ENCODE measurements at regions not wholly inside any gene's neighbourhood (a gene's known extent, or its start where the extent isn't known, plus 50 kb on each side); places are given as distances from the start of the nearest gene placed in this dataset.

- ChIA-PET CTCF (ENCODE audit: partially characterized antibody) (interaction anchor here (3.2 kb wide), 1 partner anchor 11 kb away, joined by 11 read pairs; no protein-coding TSS in a partner anchor), POLR2A (ENCODE audit: partially characterized antibody) (no interaction called here)
- TF ChIP-seq CHD1 (IDR thresholded peaks at IDR 0.05; ENCODE audit: low read depth, low read length) (no peak), POLR2A (IDR thresholded peaks at IDR 0.05; ENCODE audit: control extremely low read depth in 1 of 2, low read depth in 2 of 2, low read length in 2 of 2) (no peak), CHD2 (IDR thresholded peaks at IDR 0.05; ENCODE audit: low read length) (no peak), SP2 (IDR thresholded peaks at IDR 0.05; ENCODE audit: low read length) (no peak), ATF3 (IDR thresholded peaks at IDR 0.05; ENCODE audit: insufficient read depth, low read depth, low read length) (no peak), TCF12 (IDR thresholded peaks at IDR 0.05; ENCODE audit: low read depth, low read length) (no peak), EGR1 (IDR thresholded peaks at IDR 0.05; ENCODE audit: borderline replicate concordance, low read depth, low read length) (no peak)
- Histone ChIP-seq H3K14ac (ENCODE audit: insufficient read length) (no peak overlapping the region), H2BK120ac (replicated peaks; ENCODE audit: low read depth, low read length) (no peak overlapping the region), H3K56ac (replicated peaks; ENCODE audit: insufficient read length, low read depth, low read length) (no peak overlapping the region), H2BK20ac (ENCODE audit: low read length) (no peak overlapping the region), H4K20me1 (replicated peaks in 1 of 2; ENCODE audit: control insufficient read depth in 1 of 2, insufficient read depth in 2 of 2, low read length in 2 of 2) (no peaks in the 10 kb centered on the region), H3K27ac (ENCODE audit: low read depth, low read length) (no peak overlapping the region), H2BK5ac (ENCODE audit: low read depth, low read length) (no peak overlapping the region), H3K23me2 (ENCODE audit: low read depth, low read length) (no peaks in the 10 kb centered on the region), H2BK12ac (ENCODE audit: low read depth, low read length) (no peak overlapping the region), H3K4ac (replicated peaks; ENCODE audit: insufficient read length, low read depth, low read length) (no peak overlapping the region), H4K8ac (ENCODE audit: extremely low read depth, insufficient read depth, low read length) (no peak overlapping the region), H3K79me1 (ENCODE audit: low read depth, low read length) (no peaks in the 10 kb centered on the region), H3K79me2 (ENCODE audit: control insufficient read depth in 1 of 2, insufficient read depth in 2 of 2, low read length in 2 of 2) (no peaks in the 10 kb centered on the region), H3K4me2 (ENCODE audit: insufficient read depth in 1 of 2, low read depth in 2 of 2, low read length in 2 of 2) (no peak overlapping the region), H3K4me3 (ENCODE audit: extremely low read depth in 1 of 4, insufficient read depth in 2 of 4, low read depth in 3 of 4, low read length in 4 of 4) (no peak overlapping the region), H3K9me3 (ENCODE audit: insufficient read depth in 2 of 2, low read depth in 1 of 2, low read length in 1 of 2) (peaks cover 0 to 12% of the 10 kb centered on the region in 2 experiments; a peak in 1 of 4 replicates), H4K5ac (ENCODE audit: insufficient read length, low read depth, low read length) (no peak overlapping the region), H3K18ac (ENCODE audit: extremely low read depth, low read length) (no peak overlapping the region), H2AFZ (ENCODE audit: low read length) (no peak overlapping the region), H3K4me1 (replicated peaks in 1 of 4; ENCODE audit: control insufficient read depth in 3 of 4, insufficient read depth in 4 of 4, low read length in 3 of 4) (no peaks in the 10 kb centered on the region), H3K36me3 (ENCODE audit: control insufficient read depth in 2 of 4, insufficient read depth in 4 of 4, low read length in 3 of 4) (peaks cover 0 to 2% (median 0%) of the 10 kb centered on the region in 4 experiments; a peak in 1 of 8 replicates), H3K9ac (replicated peaks in 1 of 4; ENCODE audit: extremely low read depth in 1 of 4, low read depth in 3 of 4, low read length in 3 of 4) (no peak overlapping the region), H3K23ac (ENCODE audit: insufficient read length) (no peak overlapping the region), H4K91ac (replicated peaks; ENCODE audit: insufficient read length, low read length) (no peak overlapping the region), H3K27me3 (replicated peaks in 1 of 4; ENCODE audit: control insufficient read depth in 3 of 4, extremely low read depth in 1 of 4, insufficient read depth in 3 of 4, low read length in 3 of 4) (peaks cover 0 to 1% (median 0%) of the 10 kb centered on the region in 4 experiments; a peak in 1 of 7 replicates), H2BK15ac (ENCODE audit: low read length) (no peak overlapping the region), H2AK5ac (ENCODE audit: low read depth, low read length) (no peak overlapping the region)
- 95% methylated on average over 5 of the region's 5 CpGs; no CpG with 5 or more reads in 1 of the 2 experiments for WGBS, 2 experiments (ENCODE audit: extremely low coverage in 1 of 2, insufficient coverage in 1 of 2, insufficient read length in 1 of 2, insufficient replicate concordance in 2 of 2, low coverage in 1 of 2, low lambda C conversion rate in 2 of 2, missing lambda C conversion rate in 1 of 2)
- DNase-seq (ENCODE audit: low read depth in 1 of 2, low spot score in 2 of 2) (no peak), FAIRE-seq (no peak)
These were observed 250.8 kb upstream of the USP15 start for GRCh38 chr12:62009445-62009844.
